GM23248 (cell line): ENCODE measurements at regions not wholly inside any gene's neighbourhood (a gene's known extent, or its start where the extent isn't known, plus 50 kb on each side); places are given as distances from the start of the nearest gene placed in this dataset.

ENCODE experiments used
- EZH2 ChIP-seq: fragments of 200-600 bp; sonication (generic); IDR thresholded peaks from 2 replicates; pipeline ENCODE4 v1.6.1; 2018; ENCODE audit warnings: antibody characterized with exemption, mild to moderate bottlenecking; ENCODE audit not compliant: insufficient read depth, poor library complexity, severe bottlenecking
- EZH2phosphoT487 ChIP-seq: fragments of 200-600 bp; sonication (generic); IDR thresholded peaks from 2 replicates; pipeline ENCODE4 v1.6.1; 2018; ENCODE audit warnings: antibody characterized with exemption, moderate library complexity, mild to moderate bottlenecking, low read depth; ENCODE audit not compliant: insufficient read depth

- TF ChIP-seq EZH2 (no peak), EZH2phosphoT487 (no peak)
Measured at GRCh38 chr4:13957871-13958270, 330.3 kb upstream of the BOD1L1 start.
